Bone marrow (tissue), 2 donors: ENCODE measurements at regions not wholly inside any gene's neighbourhood (a gene's known extent, or its start where the extent isn't known, plus 50 kb on each side); places are given as distances from the start of the nearest gene placed in this dataset.

Experiments
- DNase-seq, 2 donors: peaks; one replicate each; lab custom pipeline; 2025; lab: John Stamatoyannopoulos, UW

GRCh38 chr13:73745190-73745589 is 389.0 kb downstream of the KLF12 start:
- no peak for DNase-seq

- DNase-seq, result no peak
Observed at GRCh38 chr13:73742982-73743381, 391.2 kb downstream of the KLF12 start.

GRCh38 chr13:73741742-73742141 is 392.5 kb downstream of the KLF12 start:
- DNase-seq, result no peak

- no peak for DNase-seq
Observed at GRCh38 chr13:73741111-73741510, 393.1 kb downstream of the KLF12 start.

- no peak for DNase-seq
Observed at GRCh38 chr13:73740666-73741065, 393.5 kb downstream of the KLF12 start.

GRCh38 chr13:73739394-73739793 is 394.8 kb downstream of the KLF12 start:
- DNase-seq, result no peak

GRCh38 chr13:73738626-73739025 is 395.6 kb downstream of the KLF12 start:
- DNase-seq, result no peak

- DNase-seq, result no peak
Observed at GRCh38 chr13:73737214-73737613, 397.0 kb downstream of the KLF12 start.

- no peak for DNase-seq
Observed at GRCh38 chr13:73733706-73734105, 400.5 kb downstream of the KLF12 start.

- DNase-seq, result no peak
Observed at GRCh38 chr13:73732350-73732749, 401.9 kb downstream of the KLF12 start.

GRCh38 chr13:73731564-73731963 is 402.6 kb downstream of the KLF12 start:
- no peak for DNase-seq

- DNase-seq, result no peak
Observed at GRCh38 chr13:73730014-73730413, 404.2 kb downstream of the KLF12 start.

- DNase-seq, result no peak
Observed at GRCh38 chr13:73729046-73729445, 405.2 kb downstream of the KLF12 start.

GRCh38 chr13:73722120-73722519 is 412.1 kb downstream of the KLF12 start:
- DNase-seq, result no peak

GRCh38 chr13:73721571-73721970 is 412.6 kb downstream of the KLF12 start:
- no peak for DNase-seq

- no peak for DNase-seq
Observed at GRCh38 chr13:73720216-73720840, 413.9 kb downstream of the KLF12 start.

GRCh38 chr13:73718246-73718645 is 416.0 kb downstream of the KLF12 start:
- DNase-seq, result no peak

GRCh38 chr13:73717632-73718031 is 416.6 kb downstream of the KLF12 start:
- no peak for DNase-seq

- DNase-seq, result no peak
Observed at GRCh38 chr13:73715911-73716510, 418.2 kb downstream of the KLF12 start.

- no peak for DNase-seq
Observed at GRCh38 chr13:73715114-73715910, 418.9 kb downstream of the KLF12 start.

GRCh38 chr13:73714522-73714921 is 419.7 kb downstream of the KLF12 start:
- DNase-seq, result no peak

GRCh38 chr13:73708393-73708985 is 425.7 kb downstream of the KLF12 start:
- peak in 1 of 2 donors; percentile 6 for DNase-seq

GRCh38 chr13:73704587-73704986 is 429.6 kb downstream of the KLF12 start:
- DNase-seq, result no peak
